ENCODE measurements at regions not wholly inside any gene's neighbourhood (a gene's known extent, or its start where the extent isn't known, plus 50 kb on each side); places are given as distances from the start of the nearest gene placed in this dataset.

GRCh38 chr6:159103396-159104162 is 58.8 kb upstream of the TAGAP start:
- no peak overlapping the region for H3K4me3 ChIP-seq
- 55 to 57% (median 56%) methylated on average over 17 to 18 of the region's 18 CpGs for WGBS, 4 donors
- intact Hi-C loops (cut with DNase I): loop anchor here in 9 of 10 donors (1.0 to 10.0 kb wide), 9 partner anchors 56 to 399 kb away; partner anchors contain the start of genes TAGAP (in 4 of the 9) and RSPH3 (in 2 of the 9)
- TF ChIP-seq POLR2A (IDR thresholded peaks at IDR 0.05) (no peak), CTCF (IDR thresholded peaks at IDR 0.05) (no peak)
- ATAC-seq (no peak), DNase-seq (no peak)
- H3K27ac ChIP-seq: no peak overlapping the region
- peaks cover 0 to 9% (median 0%) of the 10 kb centered on the region in 9 donors for H3K27me3 ChIP-seq
- peaks cover 0 to 52% (median 5%) of the 10 kb centered on the region in 12 donors for H3K4me1 ChIP-seq
- no peaks in the 10 kb centered on the region for H3K9me3 ChIP-seq
- H3K36me3 ChIP-seq: no peaks in the 10 kb centered on the region

DNA sequence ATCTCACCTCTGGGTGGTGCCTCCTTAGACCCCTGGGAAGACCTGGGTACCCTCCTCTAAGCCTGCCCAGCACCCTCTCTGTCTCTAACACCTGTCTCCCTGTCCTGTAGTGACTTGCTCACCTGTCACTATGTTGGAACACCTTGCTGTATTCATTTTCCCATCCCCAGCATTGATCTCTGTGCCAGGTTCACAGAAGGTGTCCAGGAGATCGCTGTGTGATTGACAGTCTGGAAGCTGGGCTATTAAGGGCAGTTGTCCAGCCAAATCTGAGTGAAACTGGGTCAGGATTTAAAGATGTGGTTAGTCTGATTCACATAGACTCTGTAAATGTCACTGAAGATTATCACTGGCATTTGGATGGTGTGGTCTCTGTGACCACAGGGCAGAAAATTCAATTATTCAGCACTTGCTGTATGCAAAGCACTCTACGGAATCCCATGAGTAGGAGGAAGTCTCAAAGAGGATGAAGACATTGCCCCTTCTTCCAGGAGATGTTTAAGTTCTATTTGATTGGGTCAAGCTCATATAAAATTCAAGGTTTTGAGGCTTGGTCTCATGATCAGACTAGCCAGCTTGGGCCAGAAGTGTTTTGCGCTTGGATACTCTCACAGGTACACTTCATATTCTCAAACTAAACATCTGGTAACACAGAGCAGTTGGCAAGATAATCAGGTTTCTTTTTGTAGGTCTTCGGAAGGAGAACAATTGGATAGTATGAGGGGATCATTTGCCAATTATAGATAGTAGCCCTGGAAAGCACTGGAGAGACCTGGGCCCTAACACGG is 57.8 kb upstream of the TAGAP start:
- intact Hi-C loops (cut with DNase I): loop anchor here in 8 of 10 donors (2.0 to 10.0 kb wide), 8 partner anchors 55 to 398 kb away; partner anchors contain the start of genes TAGAP (in 4 of the 8) and RSPH3 (in 2 of the 8)
- ATAC-seq (no peak), DNase-seq (no peak)
- H3K4me3 ChIP-seq: no peak overlapping the region
- H3K4me1 ChIP-seq: peaks cover 0 to 47% (median 5%) of the 10 kb centered on the region in 12 donors
- H3K27ac ChIP-seq: no peak overlapping the region
- H3K27me3 ChIP-seq: peaks cover 0 to 9% (median 0%) of the 10 kb centered on the region in 9 donors
- no peaks in the 10 kb centered on the region for H3K9me3 ChIP-seq
- H3K36me3 ChIP-seq: no peaks in the 10 kb centered on the region
- 89 to 93% (median 92%) methylated on average over 5 of the region's 5 CpGs for WGBS, 4 donors
- TF ChIP-seq POLR2A (IDR thresholded peaks at IDR 0.05) (no peak), CTCF (IDR thresholded peaks at IDR 0.05) (no peak)

- Histone ChIP-seq H3K9me3 (no peaks in the 10 kb centered on the region), H3K4me3 (no peak overlapping the region), H3K36me3 (no peaks in the 10 kb centered on the region), H3K27ac (no peak overlapping the region), H3K27me3 (peaks cover 0 to 9% (median 0%) of the 10 kb centered on the region in 9 donors), H3K4me1 (peaks cover 0 to 38% (median 0%) of the 10 kb centered on the region in 12 donors)
- intact Hi-C loops (cut with DNase I): loop anchor here in 8 of 10 donors (2.0 to 10.0 kb wide), 8 partner anchors 54 to 397 kb away; partner anchors contain the start of genes TAGAP (in 4 of the 8) and RSPH3 (in 2 of the 8)
- ATAC-seq: no peak
- 79 to 90% (median 85%) methylated on average over 11 of the region's 11 CpGs for WGBS, 4 donors
- no peak for DNase-seq
- TF ChIP-seq CTCF (IDR thresholded peaks at IDR 0.05): no peak
- no peak for TF ChIP-seq POLR2A (IDR thresholded peaks at IDR 0.05)
These were observed 56.9 kb upstream of the TAGAP start for GRCh38 chr6:159101656-159102055.
